ENCODE measurements at regions not wholly inside any gene's neighbourhood (a gene's known extent, or its start where the extent isn't known, plus 50 kb on each side); places are given as distances from the start of the nearest gene placed in this dataset.
"Not testable (repeated sequence)": the region's sequence is repeated elsewhere in the genome, so short reads cannot be mapped to it uniquely, and the experiment has no call there.

GRCh38 chr5:85657328-85657727 is 960.4 kb upstream of the COX7C start:
- not testable (repeated sequence) for DNase-seq (ENCODE audit: low read depth)

- DNase-seq (ENCODE audit: low read depth): not testable (repeated sequence)
These were observed 954.6 kb upstream of the COX7C start for GRCh38 chr5:85662969-85663707.

GRCh38 chr5:85663708-85664031 is 954.1 kb upstream of the COX7C start:
- DNase-seq (ENCODE audit: low read depth): no peak

GRCh38 chr5:85670417-85670816 is 947.3 kb upstream of the COX7C start:
- no peak for DNase-seq (ENCODE audit: low read depth)

- no peak for DNase-seq (ENCODE audit: low read depth)
These were observed 946.3 kb upstream of the COX7C start for GRCh38 chr5:85671223-85671970.

GRCh38 chr5:85681871-85682270 is 935.9 kb upstream of the COX7C start:
- no peak for DNase-seq (ENCODE audit: low read depth)

GRCh38 chr5:85684351-85684750 is 933.4 kb upstream of the COX7C start:
- no peak for DNase-seq (ENCODE audit: low read depth)

GRCh38 chr5:85703296-85703695 is 914.4 kb upstream of the COX7C start:
- no peak for DNase-seq (ENCODE audit: low read depth)

GRCh38 chr5:85709728-85710127 is 908.0 kb upstream of the COX7C start:
- no peak for DNase-seq (ENCODE audit: low read depth)

- no peak for DNase-seq (ENCODE audit: low read depth)
These were observed 901.2 kb upstream of the COX7C start for GRCh38 chr5:85716344-85717202.

- DNase-seq (ENCODE audit: low read depth): no peak
These were observed 900.6 kb upstream of the COX7C start for GRCh38 chr5:85717203-85717563.

GRCh38 chr5:85732185-85732584 is 885.6 kb upstream of the COX7C start:
- no peak for DNase-seq (ENCODE audit: low read depth)

- DNase-seq (ENCODE audit: low read depth): no peak
These were observed 875.8 kb upstream of the COX7C start for GRCh38 chr5:85741972-85742371.

GRCh38 chr5:85760519-85760918 is 857.2 kb upstream of the COX7C start:
- DNase-seq (ENCODE audit: low read depth): no peak

GRCh38 chr5:85769347-85769746 is 848.4 kb upstream of the COX7C start:
- DNase-seq (ENCODE audit: low read depth): no peak

GRCh38 chr5:85784746-85785145 is 833.0 kb upstream of the COX7C start:
- DNase-seq (ENCODE audit: low read depth): no peak

- DNase-seq (ENCODE audit: low read depth): no peak
These were observed 804.6 kb upstream of the COX7C start for GRCh38 chr5:85813146-85813545.

GRCh38 chr5:85814596-85814995 is 803.1 kb upstream of the COX7C start:
- DNase-seq (ENCODE audit: low read depth): no peak

GRCh38 chr5:85823462-85824426 is 794.0 kb upstream of the COX7C start:
- no peak for DNase-seq (ENCODE audit: low read depth)

GRCh38 chr5:85838781-85839180 is 779.0 kb upstream of the COX7C start:
- DNase-seq (ENCODE audit: low read depth): no peak

GRCh38 chr5:85841653-85842052 is 776.1 kb upstream of the COX7C start:
- no peak for DNase-seq (ENCODE audit: low read depth)

GRCh38 chr5:85843535-85843934 is 774.2 kb upstream of the COX7C start:
- DNase-seq (ENCODE audit: low read depth): no peak

Data from non-pigmented ciliary epithelial cell (primary cell).